Fibroblast of lung (primary cell): ENCODE measurements at regions not wholly inside any gene's neighbourhood (a gene's known extent, or its start where the extent isn't known, plus 50 kb on each side); places are given as distances from the start of the nearest gene placed in this dataset.
"Not testable (repeated sequence)": the region's sequence is repeated elsewhere in the genome, so short reads cannot be mapped to it uniquely, and the experiment has no call there.

Experiments
- DNase-seq, 2 donors: peaks; one replicate each; pipeline versions ENCODE4 v3.0.0 to v3.0.0-alpha.2; 2010; ENCODE audit warnings: low read depth in 2 of 2
- H2AFZ ChIP-seq: 2 replicates; pipeline ENCODE4 v1.5.1; 2012; ENCODE audit warnings: low read length, control low read depth, inconsistent platforms
- H3K27ac ChIP-seq: 2 replicates; pipeline ENCODE4 v1.5.1; 2011; ENCODE audit warnings: low read length, control low read depth; ENCODE audit not compliant: insufficient read depth
- H3K27me3 ChIP-seq: 2 replicates; pipeline ENCODE4 v1.5.1; 2011; ENCODE audit warnings: mild to moderate bottlenecking, low read length; ENCODE audit not compliant: control insufficient read depth, insufficient read depth
- H3K36me3 ChIP-seq: 2 replicates; pipeline ENCODE4 v1.5.1; 2011; ENCODE audit warnings: low read length; ENCODE audit not compliant: control insufficient read depth, insufficient read depth
- H3K4me1 ChIP-seq: 2 replicates; pipeline ENCODE4 v1.5.1; 2011; ENCODE audit warnings: low read length; ENCODE audit not compliant: control insufficient read depth, insufficient read depth; ENCODE audit errors: extremely low read depth
- H3K4me2 ChIP-seq: 2 replicates; pipeline ENCODE4 v1.5.1; 2011; ENCODE audit warnings: low read length, control low read depth; ENCODE audit not compliant: insufficient read depth; ENCODE audit errors: extremely low read depth
- H3K4me3 ChIP-seq, 4 experiments: fragments of 200-600 bp in 1 of 4; sonication (generic) in 1 of 4; replicated peaks in 1 of 4; 2 replicates each; pipeline ENCODE4 v1.5.1; 2011 to 2016; ENCODE audit warnings: low read length in 4 of 4, low read depth in 3 of 4, mild to moderate bottlenecking in 3 of 4, control low read depth in 2 of 4, inconsistent platforms in 1 of 4, mixed read lengths in 1 of 4; ENCODE audit not compliant: insufficient read depth in 1 of 4; ENCODE audit errors: control extremely low read depth in 1 of 4
- H3K79me2 ChIP-seq: 2 replicates; pipeline ENCODE4 v1.5.1; 2012; ENCODE audit warnings: mild to moderate bottlenecking, low read length, inconsistent platforms; ENCODE audit not compliant: control insufficient read depth, insufficient read depth
- H3K9ac ChIP-seq: 2 replicates; pipeline ENCODE4 v1.5.1; 2011; ENCODE audit warnings: mild to moderate bottlenecking, low read length, control low read depth; ENCODE audit not compliant: insufficient read depth
- H3K9me3 ChIP-seq: 2 replicates; pipeline ENCODE4 v1.5.1; 2012; ENCODE audit warnings: low read depth, low read length; ENCODE audit not compliant: control insufficient read depth, insufficient read depth
- H4K20me1 ChIP-seq: 2 replicates; pipeline ENCODE4 v1.5.1; 2011; ENCODE audit warnings: low read length; ENCODE audit not compliant: control insufficient read depth, insufficient read depth; ENCODE audit errors: extremely low read depth
- CTCF ChIP-seq, 2 donors: IDR thresholded peaks in 1 of 2; conservative IDR thresholded peaks in 1 of 2; 1 replicate in 1 of 2; 2 replicates in 1 of 2; pipeline ENCODE4 v1.5.1; 2011 to 2012; ENCODE audit warnings: low read length in 2 of 2, control low read depth in 1 of 2, inconsistent platforms in 1 of 2, low read depth in 1 of 2, mild to moderate bottlenecking in 1 of 2
- EZH2 ChIP-seq: IDR thresholded peaks from 2 replicates; pipeline ENCODE4 v1.5.1; 2012; ENCODE audit warnings: low read length, control low read depth, mild to moderate bottlenecking; ENCODE audit errors: missing control alignments

- Histone ChIP-seq H3K4me2 (no peak overlapping the region), H3K9ac (no peak overlapping the region), H3K27ac (no peak overlapping the region), H4K20me1 (no peaks in the 10 kb centered on the region), H3K36me3 (no peaks in the 10 kb centered on the region), H3K79me2 (no peaks in the 10 kb centered on the region), H3K4me3 (no peak overlapping the region), H3K4me1 (no peaks in the 10 kb centered on the region), H2AFZ (no peak overlapping the region), H3K9me3 (no peaks in the 10 kb centered on the region), H3K27me3 (no peaks in the 10 kb centered on the region)
- DNase-seq = no peak
- TF ChIP-seq CTCF (conservative IDR thresholded peaks at IDR 0.05 in 1 of 2, IDR thresholded peaks at IDR 0.05 in 1 of 2; ENCODE audit: low read depth in 1 of 2, low read length in 2 of 2) (no peak), EZH2 (no peak)
Measured at GRCh38 chr14:83893447-83893846, 1636.5 kb upstream of the FLRT2 start.

GRCh38 chr14:83894568-83894967 lies 1635.4 kb upstream of the FLRT2 start:
- Histone ChIP-seq H3K4me3 (no peak overlapping the region), H3K79me2 (no peaks in the 10 kb centered on the region), H3K9me3 (no peaks in the 10 kb centered on the region), H3K4me1 (no peaks in the 10 kb centered on the region), H3K9ac (no peak overlapping the region), H2AFZ (no peak overlapping the region), H3K27ac (no peak overlapping the region), H3K36me3 (no peaks in the 10 kb centered on the region), H3K4me2 (no peak overlapping the region), H3K27me3 (no peaks in the 10 kb centered on the region), H4K20me1 (no peaks in the 10 kb centered on the region)
- DNase-seq = peak in 1 of 2 donors; percentile 39
- TF ChIP-seq CTCF (conservative IDR thresholded peaks at IDR 0.05 in 1 of 2, IDR thresholded peaks at IDR 0.05 in 1 of 2; ENCODE audit: low read depth in 1 of 2, low read length in 2 of 2) (no peak), EZH2 (no peak)

- not testable (repeated sequence) for H4K20me1 ChIP-seq
Measured at GRCh38 chr14:83898558-83898957, 1631.4 kb upstream of the FLRT2 start.

More at GRCh38 chr14:83898558-83898957, 1631.4 kb upstream of the FLRT2 start:
- H3K4me2 ChIP-seq, H3K9me3 ChIP-seq, H3K4me1 ChIP-seq, H3K79me2 ChIP-seq, DNase-seq, H3K4me3 ChIP-seq, H3K9ac ChIP-seq, H3K36me3 ChIP-seq, H3K27ac ChIP-seq, H2AFZ ChIP-seq, H3K27me3 ChIP-seq: not testable (repeated sequence)
